Upper lobe of right lung (tissue), 1 donor: ENCODE measurements at regions not wholly inside any gene's neighbourhood (a gene's known extent, or its start where the extent isn't known, plus 50 kb on each side); places are given as distances from the start of the nearest gene placed in this dataset.

Source experiments
- ATAC-seq: fragments of 200-7000 bp; cut with Tn5 transposase; one replicate; pipeline ENCODE4 v1.9.1; 2020; ENCODE audit warnings: mild to moderate bottlenecking, moderate library complexity
- DNase-seq: peaks from one replicate; pipeline ENCODE4 v3.0.0-alpha.2; 2020
- H3K27ac ChIP-seq: fragments of 200-600 bp; one replicate; pipeline ENCODE4 v1.8.0; 2022
- H3K27me3 ChIP-seq: fragments of 200-600 bp; one replicate; pipeline ENCODE4 v1.8.0; 2022; ENCODE audit warnings: mild to moderate bottlenecking
- H3K36me3 ChIP-seq: fragments of 200-600 bp; one replicate; pipeline ENCODE4 v1.8.0; 2022
- H3K4me1 ChIP-seq: fragments of 200-600 bp; one replicate; pipeline ENCODE4 v1.8.0; 2022
- H3K4me3 ChIP-seq: fragments of 200-600 bp; one replicate; pipeline ENCODE4 v1.8.0; 2022; ENCODE audit warnings: mild to moderate bottlenecking
- H3K9me3 ChIP-seq: fragments of 200-600 bp; one replicate; pipeline ENCODE4 v1.8.0; 2022
- intact Hi-C: fragments of 100-400 bp; cut with DNase I; formaldehyde crosslinking; loops from one replicate; pipeline ENCODE4 v1.11.0; 2022
- TF ChIP-seq, protein P1 (sequence below): fragments of 200-600 bp; IDR thresholded peaks from one replicate; pipeline ENCODE4 v1.8.0; 2022; ENCODE audit warnings: antibody characterized with exemption
- donor health status: DM: no; HTN: yes; CAD: no; lungs with severe emphysema.

DNA sequence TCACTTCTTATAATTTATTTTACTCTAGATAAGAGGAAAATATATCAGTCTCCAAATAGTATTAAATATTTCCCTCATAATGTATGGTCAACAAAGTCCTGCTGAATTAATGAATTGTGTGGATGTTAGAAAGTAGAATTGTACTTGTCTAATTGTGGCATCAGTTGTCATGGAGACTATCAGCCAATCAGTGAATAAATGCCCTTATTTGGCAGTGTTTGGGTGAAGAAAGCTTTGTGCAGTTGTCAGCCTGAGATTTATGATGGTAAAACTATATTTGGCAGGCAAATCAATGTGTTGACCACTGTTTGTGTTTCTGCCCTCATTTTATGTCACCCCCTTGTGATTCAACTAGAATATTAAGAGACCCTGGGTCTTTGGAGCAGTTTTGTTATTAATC lies 293.6 kb upstream of the MDFIC2 start:
- intact Hi-C loops = no loop called here
- Histone ChIP-seq H3K4me3 (no peak overlapping the region), H3K4me1 (no peaks in the 10 kb centered on the region), H3K9me3 (no peaks in the 10 kb centered on the region), H3K27ac (no peak overlapping the region), H3K27me3 (no peaks in the 10 kb centered on the region), H3K36me3 (no peaks in the 10 kb centered on the region)
- TF ChIP-seq, protein P1, sequence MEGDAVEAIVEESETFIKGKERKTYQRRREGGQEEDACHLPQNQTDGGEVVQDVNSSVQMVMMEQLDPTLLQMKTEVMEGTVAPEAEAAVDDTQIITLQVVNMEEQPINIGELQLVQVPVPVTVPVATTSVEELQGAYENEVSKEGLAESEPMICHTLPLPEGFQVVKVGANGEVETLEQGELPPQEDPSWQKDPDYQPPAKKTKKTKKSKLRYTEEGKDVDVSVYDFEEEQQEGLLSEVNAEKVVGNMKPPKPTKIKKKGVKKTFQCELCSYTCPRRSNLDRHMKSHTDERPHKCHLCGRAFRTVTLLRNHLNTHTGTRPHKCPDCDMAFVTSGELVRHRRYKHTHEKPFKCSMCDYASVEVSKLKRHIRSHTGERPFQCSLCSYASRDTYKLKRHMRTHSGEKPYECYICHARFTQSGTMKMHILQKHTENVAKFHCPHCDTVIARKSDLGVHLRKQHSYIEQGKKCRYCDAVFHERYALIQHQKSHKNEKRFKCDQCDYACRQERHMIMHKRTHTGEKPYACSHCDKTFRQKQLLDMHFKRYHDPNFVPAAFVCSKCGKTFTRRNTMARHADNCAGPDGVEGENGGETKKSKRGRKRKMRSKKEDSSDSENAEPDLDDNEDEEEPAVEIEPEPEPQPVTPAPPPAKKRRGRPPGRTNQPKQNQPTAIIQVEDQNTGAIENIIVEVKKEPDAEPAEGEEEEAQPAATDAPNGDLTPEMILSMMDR = no peak
- no peak for DNase-seq
- ATAC-seq = no peak

DNA sequence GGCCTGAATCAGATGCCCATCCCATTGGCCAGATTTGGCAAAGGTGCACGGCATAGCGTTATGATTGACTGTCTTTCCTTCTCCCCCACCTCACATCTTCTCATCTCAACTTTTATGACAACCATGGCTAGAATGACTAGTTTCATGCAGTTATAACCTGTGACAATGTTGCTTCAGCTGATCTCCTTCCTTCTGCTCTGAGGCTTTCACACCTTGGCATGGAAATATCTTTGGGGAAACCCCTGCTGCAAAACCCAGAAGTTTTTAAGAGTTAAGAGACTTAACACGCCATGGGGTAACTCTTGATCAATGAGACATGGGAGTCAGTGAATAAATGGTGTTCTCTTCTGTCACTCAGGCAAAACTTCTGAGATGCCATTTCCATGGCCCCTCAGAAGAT lies 290.7 kb upstream of the MDFIC2 start:
- H3K4me1 ChIP-seq = no peaks in the 10 kb centered on the region

DNA sequence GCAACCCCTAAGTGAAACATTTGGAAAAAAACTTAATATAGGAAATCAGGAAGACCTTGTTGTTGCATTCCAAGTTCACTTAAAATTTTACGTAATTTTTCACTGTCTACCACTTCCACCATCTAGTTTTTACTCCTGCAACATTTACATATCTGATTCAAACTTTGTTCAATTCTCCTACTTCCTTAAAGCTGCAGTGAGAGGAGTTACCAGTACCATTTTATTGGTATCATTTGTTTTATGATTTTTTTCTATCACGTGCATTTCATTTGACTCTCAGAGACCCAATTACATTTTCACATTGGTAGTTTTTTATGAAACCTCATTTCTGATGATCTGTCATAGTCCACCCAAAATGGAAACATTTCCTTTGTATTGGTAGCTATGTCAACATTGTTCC lies 284.9 kb upstream of the MDFIC2 start:
- no peaks in the 10 kb centered on the region for H3K36me3 ChIP-seq
- intact Hi-C loops = no loop called here
- no peak overlapping the region for H3K27ac ChIP-seq
- no peak for ATAC-seq
- H3K27me3 ChIP-seq = no peaks in the 10 kb centered on the region
- DNase-seq = no peak
- TF ChIP-seq, protein P1 = no peak
- no peaks in the 10 kb centered on the region for H3K4me1 ChIP-seq
- no peaks in the 10 kb centered on the region for H3K9me3 ChIP-seq
- H3K4me3 ChIP-seq = no peak overlapping the region

More for the DNA sequence above, 290.7 kb upstream of the MDFIC2 start:
- ATAC-seq = no peak
- no peaks in the 10 kb centered on the region for H3K36me3 ChIP-seq
- no peaks in the 10 kb centered on the region for H3K9me3 ChIP-seq
- H3K4me3 ChIP-seq = no peak overlapping the region
- no peak overlapping the region for H3K27ac ChIP-seq
- no peak for DNase-seq
- intact Hi-C loops = no loop called here
- H3K27me3 ChIP-seq = no peaks in the 10 kb centered on the region
- TF ChIP-seq, protein P1 = no peak

DNA sequence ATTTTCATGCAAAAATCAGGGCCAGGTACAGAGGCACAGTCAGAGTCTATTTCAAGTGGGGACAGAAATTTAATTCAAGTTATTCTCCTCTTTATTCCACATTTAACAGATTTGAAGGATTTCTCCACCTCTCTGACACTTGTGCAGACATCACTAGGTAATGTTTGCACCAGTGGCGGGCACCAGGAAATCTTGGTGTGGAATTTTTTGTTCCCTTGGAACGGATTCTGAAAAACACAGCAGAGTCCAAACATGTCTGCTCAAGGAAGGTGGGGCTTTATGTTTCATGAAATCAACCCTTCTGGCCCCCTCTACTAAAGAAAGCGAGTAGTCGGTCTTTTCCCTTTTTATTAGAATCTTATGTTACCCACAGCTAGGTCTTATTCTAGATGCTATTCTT lies 271.2 kb upstream of the MDFIC2 start:
- H3K36me3 ChIP-seq = no peaks in the 10 kb centered on the region
- TF ChIP-seq, protein P1 = no peak
- no peaks in the 10 kb centered on the region for H3K4me1 ChIP-seq
- H3K4me3 ChIP-seq = no peak overlapping the region
- H3K9me3 ChIP-seq = no peaks in the 10 kb centered on the region
- no peak for ATAC-seq
- H3K27ac ChIP-seq = no peak overlapping the region
- intact Hi-C loops = no loop called here
- no peak for DNase-seq
- H3K27me3 ChIP-seq = no peaks in the 10 kb centered on the region

DNA sequence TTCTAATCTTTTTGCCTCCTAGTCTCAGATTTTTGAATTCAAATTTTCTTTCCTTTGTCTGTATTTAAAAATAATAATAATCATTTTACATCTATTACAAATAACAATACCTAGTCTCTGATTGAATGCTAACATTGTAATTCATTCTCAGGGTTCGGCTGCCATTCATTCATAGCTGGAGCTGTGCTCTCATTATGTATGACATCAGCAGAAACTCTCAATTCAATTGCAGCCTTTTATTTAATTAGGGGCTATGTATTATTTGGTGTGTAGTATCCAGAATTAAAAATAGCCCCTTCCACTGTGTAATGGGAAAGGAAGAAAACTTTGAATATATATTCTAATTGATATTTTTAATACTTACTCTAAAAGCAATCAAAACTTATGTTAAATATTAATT lies 270.4 kb upstream of the MDFIC2 start:
- DNase-seq (no peak), ATAC-seq (no peak)
- no peaks in the 10 kb centered on the region for H3K4me1 ChIP-seq
- no peaks in the 10 kb centered on the region for H3K27me3 ChIP-seq
- TF ChIP-seq, protein P1 = no peak
- H3K9me3 ChIP-seq = no peaks in the 10 kb centered on the region
- intact Hi-C loops = no loop called here
- no peak overlapping the region for H3K4me3 ChIP-seq
- no peaks in the 10 kb centered on the region for H3K36me3 ChIP-seq
- H3K27ac ChIP-seq = no peak overlapping the region

DNA sequence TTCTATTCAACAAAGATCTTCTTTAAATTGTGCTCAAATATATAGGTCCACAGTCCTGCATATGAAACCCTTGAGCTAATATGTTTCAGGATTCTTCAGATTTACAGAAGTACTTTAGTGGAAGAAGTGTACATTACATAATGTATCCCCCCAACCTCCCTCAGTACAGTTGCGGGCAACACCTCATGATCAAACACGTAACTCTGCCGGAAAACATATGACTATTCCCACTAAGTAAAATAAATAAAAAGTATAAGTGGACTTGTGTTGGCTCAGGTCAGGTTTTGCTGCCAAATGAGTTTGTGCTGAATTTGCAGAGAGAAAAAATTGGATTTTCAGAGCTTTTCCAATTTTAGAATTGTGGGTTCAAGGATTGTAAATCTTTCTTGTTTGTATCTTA lies 267.6 kb upstream of the MDFIC2 start:
- TF ChIP-seq, protein P1 = no peak
- no peaks in the 10 kb centered on the region for H3K36me3 ChIP-seq
- DNase-seq (no peak), ATAC-seq (no peak)
- H3K4me1 ChIP-seq = no peaks in the 10 kb centered on the region
- H3K27me3 ChIP-seq = no peaks in the 10 kb centered on the region
- intact Hi-C loops = no loop called here
- no peak overlapping the region for H3K4me3 ChIP-seq
- no peaks in the 10 kb centered on the region for H3K9me3 ChIP-seq
- no peak overlapping the region for H3K27ac ChIP-seq
